ENCODE measurements at regions not wholly inside any gene's neighbourhood (a gene's known extent, or its start where the extent isn't known, plus 50 kb on each side); places are given as distances from the start of the nearest gene placed in this dataset.

- TF ChIP-seq EP300 (IDR thresholded peaks at IDR 0.05; ENCODE audit: borderline replicate concordance in 1 of 2, low read depth in 2 of 2, low read length in 2 of 2) (no peak), MAX (IDR thresholded peaks at IDR 0.05) (no peak), CTCF (IDR thresholded peaks at IDR 0.05; ENCODE audit: control extremely low read depth in 1 of 3, insufficient read depth in 1 of 3, low read depth in 1 of 3, low read length in 3 of 3) (no peak), YY1 (IDR thresholded peaks at IDR 0.05; ENCODE audit: low read depth, low read length) (no peak), EGR1 (IDR thresholded peaks at IDR 0.05; ENCODE audit: borderline replicate concordance, low read depth, low read length) (no peak), RAD21 (IDR thresholded peaks at IDR 0.05 in 1 of 2, conservative IDR thresholded peaks at IDR 0.05 in 1 of 2; ENCODE audit: low read depth in 2 of 2, low read length in 2 of 2) (no peak), USF2 (IDR thresholded peaks at IDR 0.05; ENCODE audit: low read length) (no peak), POLR2A (IDR thresholded peaks at IDR 0.05; ENCODE audit: control extremely low read depth in 1 of 2, low read depth in 2 of 2, low read length in 2 of 2) (no peak), TAF1 (IDR thresholded peaks at IDR 0.05; ENCODE audit: low read depth, low read length) (no peak), POLR2AphosphoS5 (IDR thresholded peaks at IDR 0.05; ENCODE audit: low read depth, low read length) (no peak)
These were observed 424.6 kb downstream of the MED10 start for GRCh38 chr5:5953584-5954274.

All from H1 (cell line).